H1 (cell line): ENCODE measurements at regions not wholly inside any gene's neighbourhood (a gene's known extent, or its start where the extent isn't known, plus 50 kb on each side); places are given as distances from the start of the nearest gene placed in this dataset.

Source experiments
- BACH1 ChIP-seq: IDR thresholded peaks from 2 replicates; pipeline ENCODE4 v1.6.1; 2012; ENCODE audit warnings: low read length, improper control_type of control experiment
- CTCF ChIP-seq, 3 experiments: IDR thresholded peaks; 1 replicate in 2 of 3; 2 replicates in 1 of 3; pipeline versions ENCODE4 v1.5.1 to v1.6.1; 2011; ENCODE audit warnings: low read length in 3 of 3, mild to moderate bottlenecking in 3 of 3, inconsistent platforms in 2 of 3, low read depth in 1 of 3, moderate library complexity in 1 of 3; ENCODE audit not compliant: insufficient read depth in 1 of 3; ENCODE audit errors: control extremely low read depth in 1 of 3
- EGR1 ChIP-seq: IDR thresholded peaks from 2 replicates; pipeline ENCODE4 v1.6.1; 2011; ENCODE audit warnings: low read depth, low read length, borderline replicate concordance
- GTF2F1 ChIP-seq: IDR thresholded peaks from 2 replicates; pipeline ENCODE4 v1.6.1; 2012; ENCODE audit warnings: low read depth, low read length, improper control_type of control experiment, borderline replicate concordance
- POLR2A ChIP-seq, 2 experiments: IDR thresholded peaks; 1 replicate in 1 of 2; 2 replicates in 1 of 2; pipeline ENCODE4 v1.6.1; 2011; ENCODE audit warnings: low read depth in 2 of 2, low read length in 2 of 2, mild to moderate bottlenecking in 2 of 2; ENCODE audit errors: control extremely low read depth in 1 of 2
- RAD21 ChIP-seq, 2 experiments: IDR thresholded peaks in 1 of 2; conservative IDR thresholded peaks in 1 of 2; 2 replicates each; pipeline ENCODE4 v1.6.1; 2011; ENCODE audit warnings: low read depth in 2 of 2, low read length in 2 of 2, improper control_type of control experiment in 1 of 2, inconsistent platforms in 1 of 2, mild to moderate bottlenecking in 1 of 2, moderate library complexity in 1 of 2
- SP1 ChIP-seq: IDR thresholded peaks from 2 replicates; pipeline ENCODE4 v1.6.1; 2011; ENCODE audit warnings: low read depth, low read length
- SRF ChIP-seq: IDR thresholded peaks from 2 replicates; pipeline ENCODE4 v1.6.1; 2011; ENCODE audit warnings: mild to moderate bottlenecking, low read depth, low read length, moderate library complexity
- TAF7 ChIP-seq: optimal IDR thresholded peaks from 2 replicates; pipeline ENCODE3; 2011; ENCODE audit warnings: low read depth, mild to moderate bottlenecking, inconsistent platforms, low read length, moderate library complexity, borderline replicate concordance
- ZNF274 ChIP-seq: IDR thresholded peaks from 2 replicates; pipeline ENCODE4 v1.7.0; 2012; ENCODE audit warnings: low read length, borderline replicate concordance; ENCODE audit errors: extremely low read depth

GRCh38 chr17:33704856-33705255 is 411.8 kb upstream of the ASIC2 start:
- TF ChIP-seq CTCF (IDR thresholded peaks at IDR 0.05; ENCODE audit: control extremely low read depth in 1 of 3, insufficient read depth in 1 of 3, low read depth in 1 of 3, low read length in 3 of 3) (no peak), POLR2A (IDR thresholded peaks at IDR 0.05; ENCODE audit: control extremely low read depth in 1 of 2, low read depth in 2 of 2, low read length in 2 of 2) (no peak), ZNF274 (no peak), BACH1 (no peak), GTF2F1 (no peak), SP1 (no peak), SRF (no peak), EGR1 (no peak), TAF7 (no peak), RAD21 (IDR thresholded peaks at IDR 0.05 in 1 of 2, conservative IDR thresholded peaks at IDR 0.05 in 1 of 2; ENCODE audit: low read depth in 2 of 2, low read length in 2 of 2) (no peak)
